CD14-positive monocyte (primary cell): ENCODE measurements at regions not wholly inside any gene's neighbourhood (a gene's known extent, or its start where the extent isn't known, plus 50 kb on each side); places are given as distances from the start of the nearest gene placed in this dataset.

Source experiments
- DNase-seq, 3 donors: peaks; one replicate each; pipeline ENCODE4 v3.0.0-alpha.2; 2011 to 2022
- H2AFZ ChIP-seq: 2 replicates; pipeline ENCODE4 v1.6.0; 2012; ENCODE audit warnings: mild to moderate bottlenecking, low read depth, low read length, inconsistent platforms; ENCODE audit not compliant: insufficient read depth, poor library complexity, severe bottlenecking
- H3K27ac ChIP-seq, 2 donors: 1 replicate in 1 of 2; 2 replicates in 1 of 2; pipeline ENCODE4 v1.5.1; 2012 to 2013; ENCODE audit warnings: low read length in 2 of 2, control low read depth in 1 of 2, inconsistent platforms in 1 of 2, low read depth in 1 of 2, mild to moderate bottlenecking in 1 of 2
- H3K27me3 ChIP-seq, 2 donors: one replicate each; pipeline versions ENCODE4 v1.6.0 to v1.6.1; 2011 to 2013; ENCODE audit warnings: low read length in 2 of 2; ENCODE audit not compliant: control insufficient read depth in 2 of 2, insufficient read depth in 2 of 2
- H3K36me3 ChIP-seq, 2 donors: replicated peaks in 1 of 2; 1 replicate in 1 of 2; 2 replicates in 1 of 2; pipeline versions ENCODE4 v1.5.1 to v1.6.1; 2012 to 2013; ENCODE audit warnings: low read length in 2 of 2, control low read depth in 1 of 2, inconsistent platforms in 1 of 2, mild to moderate bottlenecking in 1 of 2; ENCODE audit not compliant: insufficient read depth in 2 of 2, control insufficient read depth in 1 of 2
- H3K4me1 ChIP-seq, 2 donors: 1 replicate in 1 of 2; 2 replicates in 1 of 2; pipeline versions ENCODE4 v1.5.1 to v1.6.1; 2012 to 2013; ENCODE audit warnings: low read length in 2 of 2, control low read depth in 1 of 2, inconsistent platforms in 1 of 2, mild to moderate bottlenecking in 1 of 2, moderate library complexity in 1 of 2; ENCODE audit not compliant: insufficient read depth in 2 of 2, control insufficient read depth in 1 of 2
- H3K4me2 ChIP-seq: replicated peaks from 2 replicates; pipeline ENCODE3; 2012; ENCODE audit warnings: low read length, moderate library complexity, mild to moderate bottlenecking; ENCODE audit not compliant: poor library complexity, severe bottlenecking; ENCODE audit errors: extremely low read depth
- H3K4me3 ChIP-seq, 3 experiments: fragments of 200-600 bp in 1 of 3; sonication (generic) in 1 of 3; replicated peaks in 1 of 3; 1 replicate in 2 of 3; 2 replicates in 1 of 3; pipeline ENCODE4 v1.5.1; 2011 to 2013; ENCODE audit warnings: low read length in 3 of 3, mild to moderate bottlenecking in 3 of 3, control low read depth in 2 of 3, low read depth in 2 of 3, inconsistent platforms in 1 of 3, moderate library complexity in 1 of 3
- H3K79me2 ChIP-seq: 2 replicates; pipeline ENCODE4 v1.6.0; 2012; ENCODE audit warnings: mild to moderate bottlenecking, control low read depth, inconsistent platforms, low read length, moderate library complexity; ENCODE audit not compliant: insufficient read depth
- H3K9ac ChIP-seq: 2 replicates; pipeline ENCODE4 v1.6.0; 2017; ENCODE audit warnings: low read length, mild to moderate bottlenecking; ENCODE audit not compliant: insufficient read depth, poor library complexity, severe bottlenecking
- H3K9me3 ChIP-seq, 2 donors: replicated peaks in 1 of 2; 1 replicate in 1 of 2; 2 replicates in 1 of 2; pipeline versions ENCODE4 v1.5.1 to v1.6.1; 2012 to 2013; ENCODE audit warnings: low read length in 2 of 2, control low read depth in 1 of 2; ENCODE audit not compliant: control insufficient read depth in 1 of 2, insufficient read depth in 1 of 2
- H4K20me1 ChIP-seq: 2 replicates; pipeline ENCODE4 v1.6.0; 2012; ENCODE audit warnings: mild to moderate bottlenecking, low read length, control low read depth, moderate library complexity; ENCODE audit not compliant: insufficient read depth
- H3K27ac Mint-ChIP-seq, 7 donors: one replicate each; pipeline ENCODE4 v1.8.0; 2020; ENCODE audit warnings: mild to moderate bottlenecking in 7 of 7, mixed read lengths in 7 of 7, moderate library complexity in 6 of 7, inconsistent platforms in 2 of 7
- H3K27me3 Mint-ChIP-seq, 3 donors: one replicate each; pipeline ENCODE4 v1.8.0; 2021 to 2022; ENCODE audit warnings: low read depth in 3 of 3, mild to moderate bottlenecking in 3 of 3, mixed read lengths in 3 of 3, moderate library complexity in 3 of 3, inconsistent platforms in 1 of 3
- H3K36me3 Mint-ChIP-seq, 2 donors: one replicate each; pipeline ENCODE4 v1.8.0; 2020; ENCODE audit warnings: mixed read lengths in 2 of 2, inconsistent platforms in 1 of 2, mild to moderate bottlenecking in 1 of 2
- H3K4me1 Mint-ChIP-seq: one replicate; pipeline ENCODE4 v1.8.0; 2020; ENCODE audit warnings: mild to moderate bottlenecking, mixed read lengths
- H3K4me3 Mint-ChIP-seq, 2 donors: one replicate each; pipeline ENCODE4 v1.8.0; 2020; ENCODE audit warnings: mild to moderate bottlenecking in 2 of 2, mixed read lengths in 2 of 2, moderate library complexity in 1 of 2
- H3K9me3 Mint-ChIP-seq, 7 donors: one replicate each; pipeline ENCODE4 v1.8.0; 2020 to 2022; ENCODE audit warnings: mixed read lengths in 7 of 7, mild to moderate bottlenecking in 6 of 7, moderate library complexity in 6 of 7, inconsistent platforms in 2 of 7
- WGBS: methylation state at CpG from one replicate; pipeline ENCODE4 v1.1.5; 2013; ENCODE audit warnings: missing lambda C conversion rate; ENCODE audit not compliant: insufficient coverage; 5-methylcytosine and 5-hydroxymethylcytosine counted together
- intact Hi-C, 2 donors: fragments of 100-400 bp; cut with micrococcal nuclease; formaldehyde crosslinking; loops; one replicate each; pipeline versions ENCODE4 v1.15.0 to v1.15.1; 2023
- TF ChIP-seq, protein P1 (sequence below): fragments of 200-600 bp; IDR thresholded peaks from one replicate; pipeline ENCODE4 v1.8.0; 2022; ENCODE audit warnings: antibody characterized with exemption, mild to moderate bottlenecking

DNA sequence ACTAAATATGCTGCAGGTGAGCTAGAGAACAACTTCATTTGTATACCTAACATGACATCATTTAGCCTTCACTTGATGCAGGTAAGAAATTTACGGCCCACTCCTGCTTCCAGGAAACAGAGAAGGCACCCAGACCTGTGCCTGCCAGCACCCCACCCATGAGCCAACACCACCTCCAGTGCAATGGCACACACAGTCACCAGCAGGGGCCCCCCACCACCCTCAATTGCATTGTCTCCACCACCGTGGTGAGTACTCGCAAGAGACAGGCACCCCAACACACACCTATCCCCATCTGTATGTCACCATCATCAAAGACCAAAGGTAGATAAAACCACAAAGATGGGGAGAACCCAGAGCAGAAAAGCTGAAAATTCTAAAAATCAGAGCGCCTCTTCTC lies 107.6 kb downstream of the KLHL28 start:
- no peak overlapping the region for H3K9ac ChIP-seq
- Mint-ChIP-seq H3K4me1 (no peaks in the 10 kb centered on the region), H3K27me3 (peaks cover 0 to 3% (median 0%) of the 10 kb centered on the region in 3 donors), H3K27ac (no peak overlapping the region), H3K36me3 (no peaks in the 10 kb centered on the region), H3K9me3 (peaks cover under 1 to 12% (median 5%) of the 10 kb centered on the region in 7 donors), H3K4me3 (no peak overlapping the region)
- intact Hi-C loops, result no loop called here
- DNase-seq, result no peak
- no peaks in the 10 kb centered on the region for H3K36me3 ChIP-seq
- no peaks in the 10 kb centered on the region for H3K4me1 ChIP-seq
- no peaks in the 10 kb centered on the region for H3K27me3 ChIP-seq
- TF ChIP-seq, protein P1, sequence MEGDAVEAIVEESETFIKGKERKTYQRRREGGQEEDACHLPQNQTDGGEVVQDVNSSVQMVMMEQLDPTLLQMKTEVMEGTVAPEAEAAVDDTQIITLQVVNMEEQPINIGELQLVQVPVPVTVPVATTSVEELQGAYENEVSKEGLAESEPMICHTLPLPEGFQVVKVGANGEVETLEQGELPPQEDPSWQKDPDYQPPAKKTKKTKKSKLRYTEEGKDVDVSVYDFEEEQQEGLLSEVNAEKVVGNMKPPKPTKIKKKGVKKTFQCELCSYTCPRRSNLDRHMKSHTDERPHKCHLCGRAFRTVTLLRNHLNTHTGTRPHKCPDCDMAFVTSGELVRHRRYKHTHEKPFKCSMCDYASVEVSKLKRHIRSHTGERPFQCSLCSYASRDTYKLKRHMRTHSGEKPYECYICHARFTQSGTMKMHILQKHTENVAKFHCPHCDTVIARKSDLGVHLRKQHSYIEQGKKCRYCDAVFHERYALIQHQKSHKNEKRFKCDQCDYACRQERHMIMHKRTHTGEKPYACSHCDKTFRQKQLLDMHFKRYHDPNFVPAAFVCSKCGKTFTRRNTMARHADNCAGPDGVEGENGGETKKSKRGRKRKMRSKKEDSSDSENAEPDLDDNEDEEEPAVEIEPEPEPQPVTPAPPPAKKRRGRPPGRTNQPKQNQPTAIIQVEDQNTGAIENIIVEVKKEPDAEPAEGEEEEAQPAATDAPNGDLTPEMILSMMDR, result no peak
- H3K4me2 ChIP-seq, result no peak overlapping the region
- H3K79me2 ChIP-seq, result no peaks in the 10 kb centered on the region
- no peak overlapping the region for H3K27ac ChIP-seq
- H3K9me3 ChIP-seq, result peaks cover 0 to 3% of the 10 kb centered on the region in 2 donors
- 88% methylated on average over 1 of the region's 4 CpGs for WGBS
- no peaks in the 10 kb centered on the region for H4K20me1 ChIP-seq
- H3K4me3 ChIP-seq, result no peak overlapping the region
- no peak overlapping the region for H2AFZ ChIP-seq

DNA sequence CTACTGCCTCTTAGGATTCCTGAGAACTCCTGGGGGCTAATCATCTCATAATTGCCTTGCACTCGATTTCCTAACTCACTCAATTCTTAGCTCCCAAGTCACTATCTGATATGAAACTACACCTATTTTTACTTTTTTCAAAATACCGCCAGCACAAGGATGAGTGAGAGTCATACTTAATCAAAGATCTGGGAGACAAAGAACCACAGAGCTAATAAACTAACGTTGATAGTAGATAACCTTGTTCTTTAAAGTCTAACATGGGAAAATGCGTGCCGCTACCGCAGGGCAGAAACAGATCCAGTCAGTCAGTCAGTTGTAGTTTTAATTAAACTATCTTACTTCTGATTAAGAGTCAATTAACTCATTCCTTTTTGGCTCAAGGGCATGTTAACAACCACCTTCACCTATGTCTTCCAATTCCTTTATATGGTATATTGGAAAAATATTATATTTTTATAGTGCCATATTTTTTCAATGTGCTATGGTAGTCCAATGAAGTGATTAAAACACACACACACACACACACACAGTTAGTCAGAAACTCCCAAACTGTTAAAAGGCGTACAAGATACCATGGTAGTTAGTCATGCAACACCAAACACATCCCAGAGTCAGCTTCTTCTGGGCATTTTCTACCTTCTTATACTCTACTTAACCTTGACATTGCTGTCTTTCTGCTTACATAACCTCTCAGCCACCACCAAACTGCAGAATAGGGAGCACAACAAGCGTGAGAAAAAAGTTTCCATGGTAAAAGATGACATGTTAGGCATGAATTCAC lies 114.0 kb downstream of the KLHL28 start:
- Histone ChIP-seq H3K79me2 (no peaks in the 10 kb centered on the region), H3K9me3 (no peaks in the 10 kb centered on the region), H3K9ac (no peak overlapping the region), H3K4me1 (no peaks in the 10 kb centered on the region), H3K27ac (no peak overlapping the region), H2AFZ (no peak overlapping the region), H3K27me3 (no peaks in the 10 kb centered on the region), H3K36me3 (no peaks in the 10 kb centered on the region), H3K4me3 (no peak overlapping the region), H3K4me2 (no peak overlapping the region), H4K20me1 (no peaks in the 10 kb centered on the region)
- TF ChIP-seq, protein P1, result no peak
- H3K4me3 Mint-ChIP-seq, result no peak overlapping the region
- intact Hi-C loops, result no loop called here
- no peak for DNase-seq
- WGBS, result 89% methylated on average over 1 of the region's 8 CpGs
- H3K36me3 Mint-ChIP-seq, result no peaks in the 10 kb centered on the region
- no peak overlapping the region for H3K27ac Mint-ChIP-seq
- peaks cover 1% of the 10 kb centered on the region for H3K4me1 Mint-ChIP-seq
- peaks cover 0 to 2% (median 0%) of the 10 kb centered on the region in 7 donors for H3K9me3 Mint-ChIP-seq
- peaks cover 2 to 3% (median 2%) of the 10 kb centered on the region in 3 donors for H3K27me3 Mint-ChIP-seq
